ENCODE measurements at regions not wholly inside any gene's neighbourhood (a gene's known extent, or its start where the extent isn't known, plus 50 kb on each side); places are given as distances from the start of the nearest gene placed in this dataset.

DNA sequence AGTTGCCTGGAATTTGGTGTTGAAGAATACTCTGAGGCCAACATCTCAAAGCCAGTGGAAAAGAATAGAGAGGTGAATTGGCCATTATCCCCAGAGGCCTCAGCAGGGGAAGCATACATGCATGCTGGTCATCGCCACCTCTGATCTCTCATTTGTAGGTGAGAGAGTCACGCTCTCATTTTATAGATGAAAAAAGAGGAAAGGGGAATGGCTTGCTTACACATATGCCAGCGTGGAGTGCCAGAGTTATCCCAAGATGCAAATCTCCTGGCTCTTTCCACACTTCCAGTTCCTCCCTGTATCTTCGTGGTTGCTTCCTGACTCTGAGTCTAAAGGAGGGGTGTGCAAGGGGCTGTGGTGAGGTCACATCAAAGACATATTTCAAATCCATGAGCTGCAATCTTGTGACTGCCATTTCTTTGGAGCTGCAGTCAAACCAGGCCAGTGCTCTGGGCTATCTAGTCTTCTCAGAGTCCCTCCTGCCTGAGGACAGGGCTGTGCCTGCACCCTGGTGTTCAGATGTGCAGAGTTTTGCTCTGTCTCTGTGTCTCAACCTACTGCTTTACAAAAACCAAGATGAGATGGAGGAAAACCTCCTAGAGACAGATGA, 324.7 kb downstream of the MYCN start:
- DNase-seq = no peak
- no peak overlapping the region for H3K9ac ChIP-seq
- no peak overlapping the region for H3K27ac ChIP-seq (ENCODE audit: low read depth in 2 of 2, low read length in 1 of 2)
- H2AFZ ChIP-seq (ENCODE audit: low read depth) = no peak overlapping the region
- no peaks in the 10 kb centered on the region for H3K9me2 ChIP-seq
- H3K4me2 ChIP-seq = no peak overlapping the region
- no peaks in the 10 kb centered on the region for H3K27me3 ChIP-seq (ENCODE audit: insufficient read depth)
- no peaks in the 10 kb centered on the region; a peak in 1 of 4 replicates for H3K4me1 ChIP-seq (ENCODE audit: control insufficient read depth in 1 of 2, insufficient read depth in 2 of 2, low read depth in 1 of 2, low read length in 1 of 2)
- WGBS (ENCODE audit: low lambda C conversion rate) = 11% methylated on average over 4 of the region's 4 CpGs
- TF ChIP-seq FOXM1 (IDR thresholded peaks at IDR 0.05; ENCODE audit: low read depth) = no peak
- no peak for TF ChIP-seq NFIC (IDR thresholded peaks at IDR 0.05; ENCODE audit: borderline replicate concordance)
- no peak for TF ChIP-seq CHD2 (IDR thresholded peaks at IDR 0.05; ENCODE audit: low read length, partially characterized antibody)
- TF ChIP-seq GATA2 (CRISPR knock-in tag; IDR thresholded peaks at IDR 0.05) = no peak
- no peak for TF ChIP-seq TAF1 (IDR thresholded peaks at IDR 0.05; ENCODE audit: borderline replicate concordance, low read depth, low read length)
- TF ChIP-seq, protein P1, sequence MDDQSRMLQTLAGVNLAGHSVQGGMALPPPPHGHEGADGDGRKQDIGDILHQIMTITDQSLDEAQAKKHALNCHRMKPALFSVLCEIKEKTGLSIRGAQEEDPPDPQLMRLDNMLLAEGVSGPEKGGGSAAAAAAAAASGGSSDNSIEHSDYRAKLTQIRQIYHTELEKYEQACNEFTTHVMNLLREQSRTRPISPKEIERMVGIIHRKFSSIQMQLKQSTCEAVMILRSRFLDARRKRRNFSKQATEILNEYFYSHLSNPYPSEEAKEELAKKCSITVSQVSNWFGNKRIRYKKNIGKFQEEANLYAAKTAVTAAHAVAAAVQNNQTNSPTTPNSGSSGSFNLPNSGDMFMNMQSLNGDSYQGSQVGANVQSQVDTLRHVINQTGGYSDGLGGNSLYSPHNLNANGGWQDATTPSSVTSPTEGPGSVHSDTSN (IDR thresholded peaks at IDR 0.05) = no peak
- no peak for TF ChIP-seq MEF2A (IDR thresholded peaks at IDR 0.05; ENCODE audit: borderline replicate concordance, low read depth)
- TF ChIP-seq SMC3 (IDR thresholded peaks at IDR 0.05; ENCODE audit: low read depth, low read length) = no peak
- no peaks in the 10 kb centered on the region for H3K36me3 ChIP-seq (replicated peaks in 1 of 2; ENCODE audit: control insufficient read depth in 1 of 2, insufficient read depth in 2 of 2, low read length in 1 of 2)
- H3K9me3 ChIP-seq = peaks cover 9% of the 10 kb centered on the region; the same call in 1 of the 2 replicates
- no peaks in the 10 kb centered on the region for H3K79me2 ChIP-seq (ENCODE audit: insufficient read depth)
- H4K20me1 ChIP-seq (ENCODE audit: insufficient read depth) = no peaks in the 10 kb centered on the region
- no peak overlapping the region for H3K4me3 ChIP-seq (ENCODE audit: low read depth in 2 of 2, low read length in 1 of 2)
- no peaks in the 10 kb centered on the region for H3F3A ChIP-seq (replicated peaks; ENCODE audit: insufficient read depth)
- POLR2A ChIA-PET = no interaction called here
- CTCF ChIA-PET = no interaction called here

DNA sequence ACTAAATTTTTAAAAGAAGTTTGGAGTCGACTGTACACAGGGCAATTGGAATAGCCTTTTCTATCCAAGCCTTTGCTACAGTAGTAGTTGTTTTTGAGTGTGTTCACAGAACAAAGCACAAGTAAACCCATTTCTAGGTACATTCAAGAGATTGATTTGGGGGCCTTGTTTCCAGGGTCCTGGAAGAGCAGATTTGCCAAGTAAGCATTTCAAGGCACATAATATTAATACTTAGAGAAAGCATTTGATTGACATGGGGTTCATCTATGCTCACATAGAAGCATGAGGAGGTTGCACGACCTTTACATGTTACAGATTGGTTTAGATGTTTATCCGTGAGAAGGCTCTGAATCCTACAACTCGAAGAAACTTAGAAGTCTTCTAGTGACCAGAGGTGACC, 324.1 kb downstream of the MYCN start:
- Histone ChIP-seq H3K27ac (ENCODE audit: low read depth in 2 of 2, low read length in 1 of 2) (no peak overlapping the region), H3K27me3 (ENCODE audit: insufficient read depth) (no peaks in the 10 kb centered on the region), H3K4me1 (ENCODE audit: control insufficient read depth in 1 of 2, insufficient read depth in 2 of 2, low read depth in 1 of 2, low read length in 1 of 2) (no peaks in the 10 kb centered on the region; a peak in 1 of 4 replicates), H4K20me1 (ENCODE audit: insufficient read depth) (no peaks in the 10 kb centered on the region), H3K36me3 (replicated peaks in 1 of 2; ENCODE audit: control insufficient read depth in 1 of 2, insufficient read depth in 2 of 2, low read length in 1 of 2) (no peaks in the 10 kb centered on the region), H3K79me2 (ENCODE audit: insufficient read depth) (no peaks in the 10 kb centered on the region), H3F3A (replicated peaks; ENCODE audit: insufficient read depth) (no peaks in the 10 kb centered on the region), H3K9me2 (no peaks in the 10 kb centered on the region), H3K4me3 (ENCODE audit: low read depth in 2 of 2, low read length in 1 of 2) (no peak overlapping the region), H2AFZ (ENCODE audit: low read depth) (no peak overlapping the region), H3K9me3 (peaks cover 9% of the 10 kb centered on the region; the same call in 1 of the 2 replicates), H3K4me2 (no peak overlapping the region), H3K9ac (no peak overlapping the region)
- WGBS (ENCODE audit: low lambda C conversion rate) = 17% methylated on average over 4 of the region's 4 CpGs
- POLR2A ChIA-PET = no interaction called here
- TF ChIP-seq TAF1 (IDR thresholded peaks at IDR 0.05; ENCODE audit: borderline replicate concordance, low read depth, low read length) = no peak
- TF ChIP-seq RXRA (IDR thresholded peaks at IDR 0.05; ENCODE audit: borderline replicate concordance, low read depth) = no peak
- TF ChIP-seq, protein P2, sequence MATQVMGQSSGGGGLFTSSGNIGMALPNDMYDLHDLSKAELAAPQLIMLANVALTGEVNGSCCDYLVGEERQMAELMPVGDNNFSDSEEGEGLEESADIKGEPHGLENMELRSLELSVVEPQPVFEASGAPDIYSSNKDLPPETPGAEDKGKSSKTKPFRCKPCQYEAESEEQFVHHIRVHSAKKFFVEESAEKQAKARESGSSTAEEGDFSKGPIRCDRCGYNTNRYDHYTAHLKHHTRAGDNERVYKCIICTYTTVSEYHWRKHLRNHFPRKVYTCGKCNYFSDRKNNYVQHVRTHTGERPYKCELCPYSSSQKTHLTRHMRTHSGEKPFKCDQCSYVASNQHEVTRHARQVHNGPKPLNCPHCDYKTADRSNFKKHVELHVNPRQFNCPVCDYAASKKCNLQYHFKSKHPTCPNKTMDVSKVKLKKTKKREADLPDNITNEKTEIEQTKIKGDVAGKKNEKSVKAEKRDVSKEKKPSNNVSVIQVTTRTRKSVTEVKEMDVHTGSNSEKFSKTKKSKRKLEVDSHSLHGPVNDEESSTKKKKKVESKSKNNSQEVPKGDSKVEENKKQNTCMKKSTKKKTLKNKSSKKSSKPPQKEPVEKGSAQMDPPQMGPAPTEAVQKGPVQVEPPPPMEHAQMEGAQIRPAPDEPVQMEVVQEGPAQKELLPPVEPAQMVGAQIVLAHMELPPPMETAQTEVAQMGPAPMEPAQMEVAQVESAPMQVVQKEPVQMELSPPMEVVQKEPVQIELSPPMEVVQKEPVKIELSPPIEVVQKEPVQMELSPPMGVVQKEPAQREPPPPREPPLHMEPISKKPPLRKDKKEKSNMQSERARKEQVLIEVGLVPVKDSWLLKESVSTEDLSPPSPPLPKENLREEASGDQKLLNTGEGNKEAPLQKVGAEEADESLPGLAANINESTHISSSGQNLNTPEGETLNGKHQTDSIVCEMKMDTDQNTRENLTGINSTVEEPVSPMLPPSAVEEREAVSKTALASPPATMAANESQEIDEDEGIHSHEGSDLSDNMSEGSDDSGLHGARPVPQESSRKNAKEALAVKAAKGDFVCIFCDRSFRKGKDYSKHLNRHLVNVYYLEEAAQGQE (IDR thresholded peaks at IDR 0.05; ENCODE audit: low read depth, low read length) = no peak
- TF ChIP-seq TEAD4 (IDR thresholded peaks at IDR 0.05; ENCODE audit: borderline replicate concordance, insufficient read depth) = no peak
- no peak for TF ChIP-seq JUND (IDR thresholded peaks at IDR 0.05)
- no peak for TF ChIP-seq RAD21 (IDR thresholded peaks at IDR 0.05; ENCODE audit: low read length)
- TF ChIP-seq TCF12 (IDR thresholded peaks at IDR 0.05) = no peak
- TF ChIP-seq, protein P3, sequence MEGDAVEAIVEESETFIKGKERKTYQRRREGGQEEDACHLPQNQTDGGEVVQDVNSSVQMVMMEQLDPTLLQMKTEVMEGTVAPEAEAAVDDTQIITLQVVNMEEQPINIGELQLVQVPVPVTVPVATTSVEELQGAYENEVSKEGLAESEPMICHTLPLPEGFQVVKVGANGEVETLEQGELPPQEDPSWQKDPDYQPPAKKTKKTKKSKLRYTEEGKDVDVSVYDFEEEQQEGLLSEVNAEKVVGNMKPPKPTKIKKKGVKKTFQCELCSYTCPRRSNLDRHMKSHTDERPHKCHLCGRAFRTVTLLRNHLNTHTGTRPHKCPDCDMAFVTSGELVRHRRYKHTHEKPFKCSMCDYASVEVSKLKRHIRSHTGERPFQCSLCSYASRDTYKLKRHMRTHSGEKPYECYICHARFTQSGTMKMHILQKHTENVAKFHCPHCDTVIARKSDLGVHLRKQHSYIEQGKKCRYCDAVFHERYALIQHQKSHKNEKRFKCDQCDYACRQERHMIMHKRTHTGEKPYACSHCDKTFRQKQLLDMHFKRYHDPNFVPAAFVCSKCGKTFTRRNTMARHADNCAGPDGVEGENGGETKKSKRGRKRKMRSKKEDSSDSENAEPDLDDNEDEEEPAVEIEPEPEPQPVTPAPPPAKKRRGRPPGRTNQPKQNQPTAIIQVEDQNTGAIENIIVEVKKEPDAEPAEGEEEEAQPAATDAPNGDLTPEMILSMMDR (IDR thresholded peaks at IDR 0.05) = no peak
- no peak for TF ChIP-seq ELF1 (IDR thresholded peaks at IDR 0.05)
- no peak for TF ChIP-seq MEF2A (IDR thresholded peaks at IDR 0.05; ENCODE audit: borderline replicate concordance, low read depth)
- TF ChIP-seq MXI1 (IDR thresholded peaks at IDR 0.05; ENCODE audit: low read depth, low read length) = no peak
- TF ChIP-seq FOSL2 (IDR thresholded peaks at IDR 0.05; ENCODE audit: borderline replicate concordance, low read depth) = no peak
- TF ChIP-seq, protein P1 (IDR thresholded peaks at IDR 0.05) = no peak
- no peak for TF ChIP-seq CHD2 (IDR thresholded peaks at IDR 0.05; ENCODE audit: low read length, partially characterized antibody)
- CTCF ChIA-PET = no interaction called here
- no peak for DNase-seq
